ENCODE measurements at regions not wholly inside any gene's neighbourhood (a gene's known extent, or its start where the extent isn't known, plus 50 kb on each side); places are given as distances from the start of the nearest gene placed in this dataset.

GRCh38 chr14:62117751-62118105, 355.5 kb downstream of the SNAPC1 start:
- DNase-seq = no peak
- ATAC-seq = no peak
- peaks cover 62% of the 10 kb centered on the region for H3K27me3 ChIP-seq
- H3K9me3 ChIP-seq = no peaks in the 10 kb centered on the region
- H3K36me3 ChIP-seq = no peaks in the 10 kb centered on the region
- intact Hi-C loops (cut with DNase I) = no loop called here
- no peak for TF ChIP-seq CTCF (IDR thresholded peaks at IDR 0.05)
- H3K4me3 ChIP-seq = peak overlapping the region; percentile 21
- no peak overlapping the region for H3K27ac ChIP-seq
- peaks cover 8% of the 10 kb centered on the region for H3K4me1 ChIP-seq

GRCh38 chr14:62118461-62118860, 356.2 kb downstream of the SNAPC1 start:
- Histone ChIP-seq H3K36me3 (no peaks in the 10 kb centered on the region), H3K9me3 (no peaks in the 10 kb centered on the region), H3K27ac (no peak overlapping the region), H3K4me1 (peaks cover 8% of the 10 kb centered on the region), H3K27me3 (peaks cover 62% of the 10 kb centered on the region), H3K4me3 (no peak overlapping the region)
- no peak for TF ChIP-seq CTCF (IDR thresholded peaks at IDR 0.05)
- intact Hi-C loops (cut with DNase I) = no loop called here
- no peak for DNase-seq
- no peak for ATAC-seq

- ATAC-seq (no peak), DNase-seq (no peak)
- Histone ChIP-seq H3K9me3 (no peaks in the 10 kb centered on the region), H3K4me3 (no peak overlapping the region), H3K27ac (no peak overlapping the region), H3K36me3 (no peaks in the 10 kb centered on the region), H3K27me3 (peaks cover 62% of the 10 kb centered on the region), H3K4me1 (peaks cover 8% of the 10 kb centered on the region)
- intact Hi-C loops (cut with DNase I) = no loop called here
- no peak for TF ChIP-seq CTCF (IDR thresholded peaks at IDR 0.05)
Measured at GRCh38 chr14:62118871-62119270, 356.7 kb downstream of the SNAPC1 start.

GRCh38 chr14:62123961-62124360, 361.7 kb downstream of the SNAPC1 start:
- Histone ChIP-seq H3K27me3 (peaks cover 51% of the 10 kb centered on the region), H3K9me3 (no peaks in the 10 kb centered on the region), H3K27ac (no peak overlapping the region), H3K4me1 (no peaks in the 10 kb centered on the region), H3K4me3 (no peak overlapping the region), H3K36me3 (no peaks in the 10 kb centered on the region)
- no peak for TF ChIP-seq CTCF (IDR thresholded peaks at IDR 0.05)
- ATAC-seq = no peak
- intact Hi-C loops (cut with DNase I) = no loop called here
- no peak for DNase-seq

- Histone ChIP-seq H3K4me1 (no peaks in the 10 kb centered on the region), H3K36me3 (no peaks in the 10 kb centered on the region), H3K27ac (no peak overlapping the region), H3K4me3 (no peak overlapping the region), H3K9me3 (no peaks in the 10 kb centered on the region), H3K27me3 (peaks cover 32% of the 10 kb centered on the region)
- no peak for DNase-seq
- ATAC-seq = no peak
- intact Hi-C loops (cut with DNase I) = no loop called here
- no peak for TF ChIP-seq CTCF (IDR thresholded peaks at IDR 0.05)
Measured at GRCh38 chr14:62125793-62126192, 363.6 kb downstream of the SNAPC1 start.

GRCh38 chr14:62126879-62127478, 364.8 kb downstream of the SNAPC1 start:
- peaks cover 21% of the 10 kb centered on the region for H3K27me3 ChIP-seq
- no peak for DNase-seq
- no peaks in the 10 kb centered on the region for H3K9me3 ChIP-seq
- ATAC-seq = peak; percentile 80
- H3K4me1 ChIP-seq = no peaks in the 10 kb centered on the region
- no peak overlapping the region for H3K4me3 ChIP-seq
- intact Hi-C loops (cut with DNase I) = no loop called here
- H3K27ac ChIP-seq = no peak overlapping the region
- TF ChIP-seq CTCF (IDR thresholded peaks at IDR 0.05) = peak; percentile 76
- H3K36me3 ChIP-seq = no peaks in the 10 kb centered on the region

Measured in upper lobe of right lung (tissue), 1 donor.